GM23248 (cell line): ENCODE measurements at regions not wholly inside any gene's neighbourhood (a gene's known extent, or its start where the extent isn't known, plus 50 kb on each side); places are given as distances from the start of the nearest gene placed in this dataset.

Experiments
- DNase-seq: peaks from one replicate; pipeline ENCODE4 v3.0.0-alpha.2; 2015
- H2AFZ ChIP-seq: fragments of 200-600 bp; sonication (generic); 2 replicates; pipeline ENCODE4 v1.6.1; 2016; ENCODE audit warnings: antibody characterized with exemption
- H3F3A ChIP-seq: fragments of 200-600 bp; sonication (generic); 2 replicates; pipeline ENCODE4 v1.6.1; 2016; ENCODE audit warnings: mild to moderate bottlenecking, antibody characterized with exemption, mixed run types; ENCODE audit not compliant: insufficient read depth
- H3K27ac ChIP-seq: fragments of 200-600 bp; sonication (generic); 2 replicates; pipeline ENCODE4 v1.5.1; 2016; ENCODE audit warnings: mild to moderate bottlenecking
- H3K27me3 ChIP-seq: fragments of 200-600 bp; sonication (generic); replicated peaks from 2 replicates; pipeline ENCODE4 v1.6.1; 2016; ENCODE audit warnings: mild to moderate bottlenecking; ENCODE audit not compliant: insufficient read depth
- H3K36me3 ChIP-seq: fragments of 200-600 bp; sonication (generic); 2 replicates; pipeline ENCODE4 v1.6.1; 2016; ENCODE audit warnings: low read depth, mild to moderate bottlenecking
- H3K4me1 ChIP-seq: fragments of 200-600 bp; sonication (generic); 2 replicates; pipeline ENCODE4 v1.6.1; 2016; ENCODE audit warnings: mild to moderate bottlenecking; ENCODE audit not compliant: insufficient read depth
- H3K4me2 ChIP-seq: fragments of 200-600 bp; sonication (generic); one replicate; pipeline ENCODE4 v1.6.1; 2016; ENCODE audit warnings: mild to moderate bottlenecking; ENCODE audit not compliant: unreplicated experiment
- H3K4me3 ChIP-seq: fragments of 200-600 bp; sonication (generic); 2 replicates; pipeline ENCODE4 v1.5.1; 2016; ENCODE audit warnings: mild to moderate bottlenecking
- H3K79me2 ChIP-seq: fragments of 200-600 bp; sonication (generic); 2 replicates; pipeline ENCODE4 v1.6.1; 2016; ENCODE audit warnings: mild to moderate bottlenecking; ENCODE audit not compliant: insufficient read depth
- H3K9ac ChIP-seq: fragments of 200-600 bp; sonication (generic); 2 replicates; pipeline ENCODE4 v1.6.1; 2016; ENCODE audit warnings: mild to moderate bottlenecking
- H3K9me2 ChIP-seq: fragments of 200-600 bp; sonication (generic); 2 replicates; pipeline ENCODE4 v1.6.1; 2016; ENCODE audit warnings: mixed run types, mild to moderate bottlenecking, moderate library complexity; ENCODE audit not compliant: insufficient read depth
- H3K9me3 ChIP-seq: fragments of 200-600 bp; sonication (generic); one replicate; pipeline ENCODE4 v1.6.1; 2017; ENCODE audit warnings: low read depth
- H4K20me1 ChIP-seq: fragments of 200-600 bp; sonication (generic); 2 replicates; pipeline ENCODE4 v1.6.0; 2016; ENCODE audit not compliant: insufficient read depth
- EZH2 ChIP-seq: fragments of 200-600 bp; sonication (generic); IDR thresholded peaks from 2 replicates; pipeline ENCODE4 v1.6.1; 2018; ENCODE audit warnings: antibody characterized with exemption, mild to moderate bottlenecking; ENCODE audit not compliant: insufficient read depth, poor library complexity, severe bottlenecking
- EZH2phosphoT487 ChIP-seq: fragments of 200-600 bp; sonication (generic); IDR thresholded peaks from 2 replicates; pipeline ENCODE4 v1.6.1; 2018; ENCODE audit warnings: antibody characterized with exemption, moderate library complexity, mild to moderate bottlenecking, low read depth; ENCODE audit not compliant: insufficient read depth
- WGBS, 2 experiments: methylation state at CpG; one replicate each; pipeline ENCODE4 v1.1.6; 2015 to 2017; ENCODE audit warnings: low lambda C conversion rate in 2 of 2, low coverage in 1 of 2; ENCODE audit errors: missing lambda C conversion rate in 2 of 2; 5-methylcytosine and 5-hydroxymethylcytosine counted together
- in situ Hi-C: fragments of 300-500 bp; cut with MboI; formaldehyde crosslinking; loops from 2 replicates; pipeline ENCODE4 v1.15.0; 2020

GRCh38 chr15:66893294-66893693 is 172.1 kb upstream of the SMAD3 start:
- Histone ChIP-seq H3K27me3 (no peaks in the 10 kb centered on the region), H3K79me2 (no peaks in the 10 kb centered on the region), H3K4me1 (peaks cover 27% of the 10 kb centered on the region), H3K27ac (no peak overlapping the region), H3K9ac (no peak overlapping the region), H3K4me3 (no peak overlapping the region), H3K9me2 (no peaks in the 10 kb centered on the region), H4K20me1 (no peaks in the 10 kb centered on the region), H2AFZ (no peak overlapping the region), H3K4me2 (no peak overlapping the region), H3K36me3 (no peaks in the 10 kb centered on the region), H3F3A (no peaks in the 10 kb centered on the region; the same call in 1 of the 2 replicates), H3K9me3 (no peaks in the 10 kb centered on the region)
- DNase-seq, result no peak
- TF ChIP-seq EZH2, result no peak
- TF ChIP-seq EZH2phosphoT487, result no peak
- WGBS, 2 experiments, result 88% methylated on average over 4 of the region's 4 CpGs
- in situ Hi-C loops, result no loop called here

DNA sequence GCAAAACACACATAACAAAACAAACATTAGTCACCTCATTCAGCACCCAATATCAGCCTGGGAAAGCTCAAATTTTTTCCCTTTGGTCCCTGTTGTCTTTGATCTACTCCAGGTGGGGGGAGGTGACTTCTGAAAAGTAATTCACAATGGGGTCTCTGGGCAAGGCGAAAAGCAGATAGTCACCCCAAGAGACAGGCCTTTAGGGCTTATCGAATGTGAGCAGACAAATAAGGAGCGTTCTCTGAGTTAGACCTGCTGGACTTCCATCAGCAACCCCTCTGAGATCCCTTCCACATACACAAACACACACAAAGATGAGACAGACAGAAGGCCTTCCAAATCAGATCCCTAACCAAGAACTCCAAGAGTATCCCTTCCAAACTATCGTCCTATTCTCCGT is 171.0 kb upstream of the SMAD3 start:
- in situ Hi-C loops, result no loop called here
- no peaks in the 10 kb centered on the region for H3K9me2 ChIP-seq
- H3K9me3 ChIP-seq, result no peaks in the 10 kb centered on the region
- no peak overlapping the region for H3K9ac ChIP-seq
- H3K36me3 ChIP-seq, result no peaks in the 10 kb centered on the region
- no peak overlapping the region for H3K4me3 ChIP-seq
- no peaks in the 10 kb centered on the region for H3K79me2 ChIP-seq
- H3F3A ChIP-seq, result 0 out of 2 replicates have a peak, but pooled peaks cover under 1% of the 10 kb centered on the region
- no peak for TF ChIP-seq EZH2phosphoT487
- TF ChIP-seq EZH2, result no peak
- no peaks in the 10 kb centered on the region for H3K27me3 ChIP-seq
- H3K4me2 ChIP-seq, result peak overlapping the region; percentile 7
- H2AFZ ChIP-seq, result no peak overlapping the region
- no peak for DNase-seq
- peaks cover 23% of the 10 kb centered on the region for H3K4me1 ChIP-seq
- 97 to 98% methylated on average over 5 of the region's 5 CpGs for WGBS, 2 experiments
- no peak overlapping the region for H3K27ac ChIP-seq
- H4K20me1 ChIP-seq, result no peaks in the 10 kb centered on the region

DNA sequence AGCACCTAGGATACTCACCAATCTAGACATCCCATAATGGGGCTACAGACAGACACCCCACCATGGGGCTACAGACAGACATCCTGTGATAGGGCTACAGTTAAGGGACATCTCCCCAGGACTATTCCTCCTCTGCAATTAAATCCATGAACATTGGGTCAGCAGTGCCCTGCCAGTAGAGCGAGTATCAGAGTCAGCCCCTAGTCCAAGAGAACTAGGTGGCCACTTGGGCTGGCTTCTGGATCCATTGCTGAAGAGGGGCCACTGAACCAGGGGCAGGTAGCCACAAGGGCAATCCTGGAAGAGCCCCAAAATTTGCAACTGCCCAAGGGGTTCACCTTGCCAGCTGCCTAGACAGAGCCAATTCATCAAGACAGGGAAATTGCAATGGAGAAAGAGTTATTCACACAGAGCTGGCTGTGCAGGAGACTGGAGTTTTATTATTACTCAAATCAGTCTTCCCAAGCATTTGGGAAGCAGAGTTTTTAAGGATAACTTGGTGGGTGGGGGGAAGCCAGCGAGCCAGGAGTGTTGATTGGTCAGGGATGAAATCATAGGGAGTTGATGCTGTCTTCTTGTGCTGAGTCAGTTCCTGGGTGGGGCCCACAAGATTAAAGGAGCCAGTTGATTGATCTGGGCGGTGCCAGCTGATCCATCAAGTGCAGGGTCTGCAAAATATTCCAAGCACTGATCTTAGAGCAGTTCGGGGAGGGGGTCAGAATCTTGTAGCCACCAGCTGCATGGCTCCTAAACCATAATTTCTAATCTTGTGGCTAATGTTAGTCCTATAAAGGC is 170.2 kb upstream of the SMAD3 start:
- Histone ChIP-seq H3K9me3 (no peaks in the 10 kb centered on the region), H3K9me2 (no peaks in the 10 kb centered on the region), H3K9ac (no peak overlapping the region), H3K79me2 (no peaks in the 10 kb centered on the region), H3K27ac (peak overlapping the region; percentile 45), H4K20me1 (no peaks in the 10 kb centered on the region), H3K4me3 (no peak overlapping the region), H3K36me3 (no peaks in the 10 kb centered on the region), H3F3A (peaks cover 7% of the 10 kb centered on the region; the same call in 1 of the 2 replicates), H3K4me1 (peaks cover 30% of the 10 kb centered on the region), H2AFZ (no peak overlapping the region), H3K4me2 (peak overlapping the region; percentile 7), H3K27me3 (no peaks in the 10 kb centered on the region)
- TF ChIP-seq EZH2 (no peak), EZH2phosphoT487 (no peak)
- WGBS, 2 experiments, result 59 to 67% methylated on average over 4 of the region's 4 CpGs
- in situ Hi-C loops, result no loop called here
- peak; percentile 47 for DNase-seq

GRCh38 chr15:66895794-66896453 is 169.5 kb upstream of the SMAD3 start:
- Histone ChIP-seq H3K9ac (no peak overlapping the region), H3K9me3 (no peaks in the 10 kb centered on the region), H3K27ac (no peak overlapping the region), H3K27me3 (no peaks in the 10 kb centered on the region), H3K4me2 (no peak overlapping the region), H3F3A (peaks cover 11% of the 10 kb centered on the region; the same call in 1 of the 2 replicates), H3K9me2 (no peaks in the 10 kb centered on the region), H4K20me1 (no peaks in the 10 kb centered on the region), H3K4me3 (no peak overlapping the region), H3K4me1 (peaks cover 33% of the 10 kb centered on the region), H3K79me2 (no peaks in the 10 kb centered on the region), H3K36me3 (no peaks in the 10 kb centered on the region), H2AFZ (no peak overlapping the region)
- WGBS, 2 experiments, result 87 to 89% methylated on average over 9 of the region's 9 CpGs
- no peak for TF ChIP-seq EZH2
- TF ChIP-seq EZH2phosphoT487, result no peak
- in situ Hi-C loops, result no loop called here
- no peak for DNase-seq
